HG03095 (cell line): ENCODE measurements at regions not wholly inside any gene's neighbourhood (a gene's known extent, or its start where the extent isn't known, plus 50 kb on each side); places are given as distances from the start of the nearest gene placed in this dataset.

Experiments
- ATAC-seq: cut with Tn5 transposase; IDR thresholded peaks from one replicate; pipeline ENCODE4 v1.9.1; 2021; ENCODE audit warnings: moderate library complexity; ENCODE audit not compliant: unreplicated experiment

DNA sequence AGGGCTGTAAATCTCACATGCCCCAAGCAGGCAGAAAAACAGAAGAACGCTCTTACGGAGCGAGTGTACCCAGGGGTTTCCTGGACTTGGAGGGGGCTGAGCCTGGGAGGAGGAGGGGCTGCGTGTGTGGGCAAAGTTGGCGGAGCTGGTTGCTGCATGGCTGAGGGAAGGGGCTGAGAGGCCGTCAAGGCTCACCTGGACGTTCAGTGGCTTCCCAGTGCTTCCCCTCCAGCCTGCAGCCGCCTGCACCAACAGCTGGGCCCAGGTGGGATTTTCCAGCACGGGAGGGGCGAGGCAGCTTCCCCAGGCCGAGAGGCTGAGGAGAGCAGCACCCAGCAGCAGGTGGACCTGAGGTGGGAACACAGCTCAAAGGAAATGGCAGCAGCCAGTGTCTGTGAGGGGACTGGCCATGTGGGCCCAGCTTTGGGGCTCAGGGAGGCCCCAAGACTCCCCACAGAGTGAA, 70.6 kb upstream of the CTDP1 start:
- ATAC-seq = no peak

DNA sequence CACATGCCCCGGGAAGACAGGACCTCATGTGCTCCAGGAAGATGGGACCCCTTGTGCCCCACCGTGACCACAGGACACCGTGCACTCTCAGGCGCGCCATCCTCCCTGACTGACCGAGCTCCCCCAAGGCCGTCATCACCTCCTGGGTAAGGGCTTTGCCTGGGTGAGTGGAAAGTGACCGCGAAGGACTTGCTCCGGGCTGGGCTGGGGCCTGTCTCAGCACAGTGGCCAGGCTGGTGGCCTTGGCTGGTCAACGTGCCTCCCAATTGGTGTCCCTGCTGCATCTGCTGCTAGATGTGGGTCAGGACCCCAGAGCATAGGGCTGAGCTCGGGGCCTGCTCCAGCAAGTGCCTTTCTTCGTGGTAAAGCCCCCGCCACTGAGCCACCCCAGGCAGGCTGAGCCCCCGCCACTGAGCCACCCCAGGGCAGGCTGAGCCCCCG, 69.7 kb upstream of the CTDP1 start:
- no peak for ATAC-seq

DNA sequence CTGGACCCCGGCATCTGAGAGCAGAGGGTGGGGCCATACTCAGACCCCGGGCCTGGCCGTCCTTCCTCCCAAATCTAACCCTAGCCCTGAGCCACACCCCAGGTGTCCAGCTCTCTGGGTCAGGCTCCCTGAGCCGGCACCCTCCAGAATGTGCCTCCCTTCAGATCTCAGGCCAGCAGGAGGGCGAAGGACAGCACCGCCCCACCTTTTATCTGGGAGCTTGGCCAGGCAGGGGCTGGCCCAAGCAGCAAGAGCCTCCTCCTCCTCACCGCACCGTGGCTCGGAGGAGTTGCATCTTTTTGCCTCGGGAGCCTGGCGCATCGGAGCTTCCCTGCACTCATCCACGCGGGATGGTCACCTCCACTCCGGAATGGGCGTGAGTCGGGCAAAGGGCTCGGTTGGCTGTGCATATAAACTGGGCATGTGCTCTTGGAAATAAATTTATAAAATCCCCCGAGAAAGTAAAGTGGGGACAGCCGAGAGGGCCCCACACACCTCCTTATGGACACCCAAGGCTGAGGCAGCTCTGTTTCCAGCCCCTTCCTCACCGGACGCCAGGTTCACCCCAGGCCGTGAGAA, 69.1 kb upstream of the CTDP1 start:
- ATAC-seq = no peak

DNA sequence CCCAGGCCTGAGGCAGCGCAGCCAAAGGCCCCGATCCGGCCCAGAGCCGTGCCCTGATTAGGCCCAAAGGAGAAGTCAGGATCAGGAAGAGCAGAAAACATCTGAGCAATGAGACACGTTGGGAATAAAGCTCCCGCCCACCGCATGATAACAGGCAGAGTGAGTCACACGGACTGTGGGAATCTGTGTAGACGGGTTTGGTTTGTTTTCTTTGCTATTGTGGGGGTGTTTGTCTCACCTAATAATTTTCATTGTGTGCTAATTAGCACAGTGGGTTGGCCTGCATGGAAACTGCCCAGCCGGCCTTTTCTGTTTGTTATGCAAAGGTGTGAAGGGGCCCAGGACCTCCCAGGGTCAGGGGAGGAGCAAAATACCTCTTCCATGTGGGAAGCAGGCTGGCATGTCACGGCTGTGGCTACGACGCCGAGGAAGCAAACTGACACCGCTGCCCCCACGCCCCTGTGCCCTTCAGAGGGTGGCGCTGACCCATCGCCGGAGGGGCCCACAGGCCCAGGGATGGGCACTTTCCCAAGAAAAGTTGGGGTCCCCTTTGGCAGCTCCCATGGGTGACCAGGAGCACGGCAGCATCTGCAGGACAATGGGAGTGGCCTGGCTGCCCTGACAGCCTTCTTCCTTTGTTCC, 68.4 kb upstream of the CTDP1 start:
- ATAC-seq = no peak

- no peak for ATAC-seq
Observed at GRCh38 chr18:79612291-79613108, 67.1 kb upstream of the CTDP1 start.

DNA sequence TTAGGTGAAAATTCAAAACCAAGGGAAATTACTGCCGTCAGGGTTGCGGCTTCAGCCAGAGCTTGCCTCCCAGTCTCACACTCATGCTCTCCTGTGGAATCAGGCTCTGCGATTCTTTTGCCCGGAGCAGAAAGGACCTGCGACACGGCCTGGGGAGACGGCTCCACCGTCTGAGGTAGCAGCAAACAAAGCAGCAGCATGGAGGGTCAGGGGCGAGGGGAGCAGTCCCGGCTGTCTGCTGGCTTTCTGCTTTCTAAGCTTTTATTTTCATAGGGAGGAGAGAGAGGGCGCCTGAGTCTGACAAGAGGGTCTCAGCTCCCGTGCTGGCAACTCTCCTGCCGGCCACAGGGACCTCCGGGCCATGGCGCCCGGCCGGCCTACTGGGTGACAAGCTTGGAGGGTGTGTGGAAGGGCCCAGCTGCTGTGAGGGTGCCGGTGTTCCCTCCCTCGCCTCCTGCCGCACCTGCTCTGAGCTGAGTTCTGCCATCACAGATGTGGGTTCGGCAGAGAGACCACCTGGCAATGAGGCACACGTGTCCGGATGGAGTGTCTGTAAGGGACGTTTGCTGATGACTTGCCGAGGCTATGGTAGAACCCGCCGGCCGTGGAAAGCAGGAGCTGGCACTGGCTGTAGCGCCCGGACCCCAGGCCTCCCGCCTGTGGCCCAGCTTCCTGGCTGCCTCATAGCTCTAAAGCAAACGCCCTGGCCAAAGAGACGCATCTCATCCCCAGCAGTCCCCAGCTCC, 66.2 kb upstream of the CTDP1 start:
- ATAC-seq = no peak

DNA sequence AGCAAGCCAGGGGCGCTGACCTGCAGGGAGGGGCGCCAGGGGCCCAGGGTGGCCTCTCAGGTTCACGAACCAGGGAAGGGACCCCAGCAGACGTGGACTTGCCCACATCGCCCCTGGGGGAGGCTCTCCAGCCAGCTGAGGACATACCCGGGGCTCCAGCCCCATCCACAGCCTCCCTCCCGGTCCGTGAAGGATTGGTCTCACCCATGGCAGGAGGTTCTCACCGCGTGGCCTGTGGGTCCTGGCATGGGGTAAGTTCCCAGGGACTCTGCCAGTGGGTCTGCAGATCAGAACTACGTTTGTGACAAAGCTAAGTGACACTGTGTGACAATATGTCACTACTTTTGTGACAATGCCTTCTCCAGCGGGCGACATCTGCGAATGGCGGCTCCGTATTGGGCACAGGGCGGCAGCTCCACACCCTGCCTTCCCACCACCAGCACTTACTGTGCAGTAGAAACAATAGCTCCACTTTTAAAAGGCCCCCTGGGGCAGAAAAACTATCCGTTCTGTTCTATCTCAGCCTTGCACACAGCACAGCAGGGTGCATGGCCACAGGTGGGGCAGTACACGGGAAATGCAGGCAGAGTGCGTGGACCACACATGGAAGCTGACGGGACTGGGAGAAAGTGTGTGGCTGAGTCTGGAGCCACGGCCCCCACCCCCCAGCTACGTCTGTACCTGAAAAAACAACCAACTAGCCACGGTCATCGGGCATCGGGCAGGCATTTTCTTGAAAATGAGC, 65.2 kb upstream of the CTDP1 start:
- no peak for ATAC-seq

DNA sequence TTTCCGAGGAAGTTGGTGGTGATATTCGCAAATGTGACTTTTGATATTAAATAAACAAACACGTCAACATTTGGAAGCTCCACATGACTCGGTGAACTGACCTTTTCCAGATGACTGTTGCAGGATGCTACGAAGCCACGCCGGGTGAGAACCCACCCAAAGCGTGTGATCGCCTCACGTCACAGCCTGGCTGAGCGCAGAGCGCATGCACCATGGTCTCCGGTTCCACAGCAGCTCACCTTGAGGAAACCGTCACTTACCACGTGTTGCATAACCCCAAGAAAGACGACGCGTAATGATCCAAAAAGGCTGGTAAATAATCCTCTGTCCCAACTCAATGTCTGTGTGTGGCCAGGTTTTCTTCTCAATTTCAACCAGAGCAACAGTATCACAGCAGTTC, 64.5 kb upstream of the CTDP1 start:
- ATAC-seq = no peak

- no peak for ATAC-seq
Observed at GRCh38 chr18:79615586-79615985, 64.0 kb upstream of the CTDP1 start.

DNA sequence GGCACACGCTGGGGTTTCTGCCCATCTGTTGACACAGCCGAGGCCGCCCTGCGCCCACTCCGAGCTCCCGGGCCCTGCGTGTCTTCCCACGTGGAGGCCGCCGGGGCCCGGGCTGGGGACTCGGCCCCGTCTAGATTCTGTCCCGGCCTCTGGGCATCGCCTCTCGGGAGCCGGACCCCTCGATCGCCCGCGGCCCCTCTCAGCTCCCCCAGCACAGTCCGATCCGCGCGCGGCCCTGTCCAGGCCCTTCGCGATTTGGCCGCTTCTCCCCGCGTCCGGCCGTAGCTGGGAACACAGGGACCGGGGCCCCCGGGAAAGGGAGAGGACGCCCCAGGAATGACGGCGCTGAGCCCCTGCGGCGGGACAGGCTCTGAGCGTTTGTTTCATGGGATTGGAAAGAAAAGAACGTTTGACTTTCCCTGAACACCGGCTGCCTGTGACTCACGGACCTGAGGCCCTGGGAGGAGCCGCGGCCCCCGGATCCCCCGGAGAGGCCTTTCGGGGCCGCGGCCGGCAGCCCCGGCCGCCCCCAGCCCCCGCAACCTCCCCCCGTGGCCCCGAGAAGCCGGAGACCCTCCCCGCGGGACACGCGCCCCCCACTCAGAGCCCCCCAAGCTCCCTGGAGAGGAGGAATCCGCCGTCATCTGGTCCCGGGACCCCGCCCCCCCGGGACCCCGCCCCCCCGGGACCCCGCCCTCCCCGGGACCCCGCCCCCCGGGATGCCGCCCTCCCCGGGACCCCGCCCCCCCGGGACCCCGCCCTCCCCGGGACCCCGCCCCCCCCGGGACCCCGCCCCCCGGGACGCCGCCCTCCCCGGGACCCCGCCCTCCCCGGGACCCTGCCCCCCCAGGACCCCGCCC, 62.7 kb upstream of the CTDP1 start:
- no peak for ATAC-seq

GRCh38 chr18:79617511-79618500, 61.8 kb upstream of the CTDP1 start:
- ATAC-seq = no peak

DNA sequence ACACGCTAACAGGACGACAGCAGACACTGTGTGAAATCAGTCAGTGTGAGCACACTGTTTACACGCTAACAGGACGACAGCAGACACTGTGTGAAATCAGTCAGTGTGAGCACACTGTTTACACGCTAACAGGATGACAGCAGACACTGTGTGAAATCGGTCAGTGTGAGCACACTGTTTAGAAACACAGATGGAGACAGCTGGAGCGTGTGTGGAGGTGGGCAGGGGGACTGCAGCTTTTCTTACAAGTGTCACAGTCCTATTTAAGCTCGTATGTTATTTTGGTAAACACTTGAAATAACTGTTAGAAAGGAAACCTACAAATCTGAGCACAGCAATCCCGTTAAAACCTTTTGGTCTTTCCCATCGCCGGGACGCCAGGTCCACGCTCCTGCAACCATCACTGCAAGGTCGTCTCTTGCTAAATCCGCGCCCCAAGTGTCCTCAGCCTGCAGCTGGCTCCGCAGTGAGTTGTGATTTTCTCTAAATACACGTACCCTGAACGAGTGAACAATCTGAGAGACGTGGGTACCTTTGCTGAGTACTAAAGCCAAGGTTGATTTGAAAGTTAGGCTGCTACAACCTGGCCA, 58.9 kb upstream of the CTDP1 start:
- ATAC-seq = no peak

DNA sequence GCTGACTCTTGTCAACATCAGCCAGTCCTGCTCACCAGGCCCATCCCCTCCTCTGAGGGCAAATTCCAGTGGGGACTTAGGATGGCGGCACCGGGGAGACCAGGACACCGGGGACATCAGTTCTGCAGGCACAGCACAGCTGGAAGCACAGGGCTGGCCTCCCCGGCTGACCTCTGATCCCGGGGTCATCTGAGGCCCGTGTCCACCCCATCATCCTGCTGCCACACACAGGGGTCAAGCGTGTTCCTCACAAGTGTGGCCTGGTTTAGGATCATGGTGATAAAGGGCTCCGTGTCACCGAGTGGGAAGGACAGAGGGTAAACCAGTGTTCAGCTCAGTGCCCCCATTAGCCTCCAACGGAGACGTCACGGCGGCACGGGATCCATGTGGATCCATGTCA, 58.1 kb upstream of the CTDP1 start:
- ATAC-seq = no peak

DNA sequence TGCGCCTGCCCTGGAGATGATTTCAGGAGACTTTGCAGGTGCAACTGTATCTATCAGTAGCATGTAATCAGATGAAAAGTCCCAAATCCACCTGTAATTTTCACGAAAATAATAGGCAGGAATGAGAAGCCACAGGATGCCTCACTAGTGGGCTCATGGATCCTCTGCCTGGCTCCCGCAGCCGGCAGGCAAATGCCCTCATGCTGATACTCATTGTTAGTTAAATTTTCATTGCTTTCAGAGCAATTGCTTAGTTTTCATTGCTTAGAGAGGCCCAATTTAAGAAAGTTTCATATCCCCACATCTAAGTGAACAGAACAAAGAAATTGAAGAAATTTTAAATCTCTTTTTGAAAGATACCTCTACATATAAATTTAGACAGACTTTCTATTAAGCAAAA, 57.6 kb upstream of the CTDP1 start:
- ATAC-seq = no peak

DNA sequence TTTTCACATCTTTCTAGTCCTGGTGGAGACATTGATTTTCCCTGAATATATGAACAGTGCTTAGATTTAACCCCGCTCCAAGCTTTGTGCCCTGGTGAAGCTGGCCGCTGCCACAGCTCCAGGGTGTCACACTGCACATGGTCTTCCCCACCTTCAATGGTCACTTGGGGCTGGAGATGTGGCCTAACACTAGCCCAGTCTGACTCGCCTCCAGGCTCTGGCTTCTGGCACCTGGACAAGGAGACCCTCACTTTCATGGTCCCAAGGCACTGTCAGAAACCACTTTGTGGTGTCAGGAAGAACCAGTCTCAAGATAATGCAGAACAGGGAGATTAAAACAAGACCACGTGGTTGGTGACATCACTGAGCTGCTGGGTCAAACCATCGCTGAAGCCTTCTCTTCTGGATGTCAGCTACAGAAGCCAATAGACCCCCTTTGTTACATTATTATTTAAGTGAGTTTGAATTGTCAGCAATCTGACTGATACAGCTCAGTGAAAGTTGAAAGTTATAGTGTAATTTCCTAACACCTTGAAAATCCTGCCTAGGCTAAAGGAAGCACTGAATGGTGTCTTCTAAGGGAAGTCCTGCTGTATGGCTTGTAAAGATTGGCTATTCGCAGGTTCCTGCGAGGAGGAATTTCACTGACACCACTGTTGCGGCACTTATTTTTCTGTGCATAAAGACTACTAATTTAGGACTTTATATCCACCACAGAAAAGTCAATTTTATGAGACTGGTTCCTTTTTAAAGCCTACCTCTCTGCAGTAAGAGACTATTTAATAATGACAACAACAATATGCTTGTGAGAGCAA, 55.0 kb upstream of the CTDP1 start:
- ATAC-seq = peak; percentile 8

GRCh38 chr18:79625195-79625923, 54.2 kb upstream of the CTDP1 start:
- peak; percentile 88 for ATAC-seq
